ENCODE measurements at regions not wholly inside any gene's neighbourhood (a gene's known extent, or its start where the extent isn't known, plus 50 kb on each side); places are given as distances from the start of the nearest gene placed in this dataset.

- 34 to 40% methylated on average over 1 of the region's 1 CpG for WGBS, 2 donors
- no peak for TF ChIP-seq POLR2A (IDR thresholded peaks at IDR 0.05)
- TF ChIP-seq CTCF (IDR thresholded peaks at IDR 0.05) = no peak
- no peak overlapping the region for H3K4me3 ChIP-seq (ENCODE audit: low read depth, poor library complexity, severe bottlenecking)
- DNase-seq (ENCODE audit: low spot score in 2 of 2) = no peak
- intact Hi-C loops (cut with DNase I; ENCODE audit: low total_unique reads) = no loop called here
These were observed 79.3 kb upstream of the ITGA1 start for GRCh38 chr5:52708463-52708862.

GRCh38 chr5:52709167-52709925 is 78.4 kb upstream of the ITGA1 start:
- TF ChIP-seq CTCF (IDR thresholded peaks at IDR 0.05) (no peak), POLR2A (IDR thresholded peaks at IDR 0.05) (no peak)
- intact Hi-C loops (cut with DNase I; ENCODE audit: low total_unique reads) = no loop called here
- 52% methylated on average over 6 of the region's 6 CpGs for WGBS, 2 donors
- H3K4me3 ChIP-seq (ENCODE audit: low read depth, poor library complexity, severe bottlenecking) = no peak overlapping the region
- DNase-seq (ENCODE audit: low spot score in 2 of 2) = no peak

- intact Hi-C loops (cut with DNase I; ENCODE audit: low total_unique reads) = no loop called here
- WGBS, 2 donors = 53 to 68% methylated on average over 2 of the region's 2 CpGs
These were observed 77.3 kb upstream of the ITGA1 start for GRCh38 chr5:52710310-52710971.

GRCh38 chr5:52710972-52711596 is 76.6 kb upstream of the ITGA1 start:
- TF ChIP-seq POLR2A (IDR thresholded peaks at IDR 0.05) (no peak), CTCF (IDR thresholded peaks at IDR 0.05) (no peak)
- no peak for DNase-seq (ENCODE audit: low spot score in 2 of 2)
- H3K4me3 ChIP-seq (ENCODE audit: low read depth, poor library complexity, severe bottlenecking) = no peak overlapping the region
- 74 to 77% methylated on average over 2 of the region's 2 CpGs for WGBS, 2 donors
- intact Hi-C loops (cut with DNase I; ENCODE audit: low total_unique reads) = no loop called here

More at GRCh38 chr5:52710310-52710971, 77.3 kb upstream of the ITGA1 start:
- DNase-seq (ENCODE audit: low spot score in 2 of 2) = no peak
- H3K4me3 ChIP-seq (ENCODE audit: low read depth, poor library complexity, severe bottlenecking) = no peak overlapping the region
- no peak for TF ChIP-seq POLR2A (IDR thresholded peaks at IDR 0.05)

GRCh38 chr5:52712354-52712753 is 75.4 kb upstream of the ITGA1 start:
- no peak for DNase-seq (ENCODE audit: low spot score in 2 of 2)
- intact Hi-C loops (cut with DNase I; ENCODE audit: low total_unique reads) = no loop called here
- TF ChIP-seq POLR2A (IDR thresholded peaks at IDR 0.05) (no peak), CTCF (IDR thresholded peaks at IDR 0.05) (no peak)
- H3K4me3 ChIP-seq (ENCODE audit: low read depth, poor library complexity, severe bottlenecking) = no peak overlapping the region
- 74 to 80% methylated on average over 2 of the region's 2 CpGs for WGBS, 2 donors

- WGBS, 2 donors = 29 to 48% methylated on average over 6 of the region's 6 CpGs
- intact Hi-C loops (cut with DNase I; ENCODE audit: low total_unique reads) = no loop called here
- DNase-seq (ENCODE audit: low spot score in 2 of 2) = no peak
- no peak overlapping the region for H3K4me3 ChIP-seq (ENCODE audit: low read depth, poor library complexity, severe bottlenecking)
- TF ChIP-seq CTCF (IDR thresholded peaks at IDR 0.05) (no peak), POLR2A (IDR thresholded peaks at IDR 0.05) (no peak)
These were observed 62.5 kb upstream of the ITGA1 start for GRCh38 chr5:52725065-52725746.
